K562 (cell line): ENCODE measurements at regions not wholly inside any gene's neighbourhood (a gene's known extent, or its start where the extent isn't known, plus 50 kb on each side); places are given as distances from the start of the nearest gene placed in this dataset.

Source experiments
- ATAC-seq: fragments of 200-7000 bp; cut with Tn5 transposase; 3 replicates; pipeline ENCODE4 v1.9.1; 2020; ENCODE audit warnings: moderate library complexity
- BruUV-seq: library from RNA; stranded (reverse); fragments of 400-500 nt; replicated peaks from 2 replicates; lab custom pipeline; 2021; lab: Mats Ljungman, UMichigan
- CTCF ChIA-PET: fragments of 300-600 bp; formaldehyde crosslinking; extraction: SDS; loops from one replicate; lab custom pipeline; 2021; ENCODE audit warnings: low intra/inter-chr PET ratio; lab: Yijun Ruan, JAX
- POLR2A ChIA-PET: fragments of 300-600, 350-650 bp; sonication (Branson Sonifier 250); formaldehyde crosslinking; extraction: SDS; loops from one replicate; lab custom pipeline; 2021; ENCODE audit warnings: antibody characterized with exemption, inconsistent platforms; lab: Yijun Ruan, JAX
- DNase-seq, 4 experiments: peaks; one replicate each; pipeline versions ENCODE4 v3.0.0 to v3.0.0-alpha.2; 2011 to 2018; ENCODE audit warnings: low spot score in 3 of 4, mixed read lengths in 3 of 4; ENCODE audit errors: extremely low read depth in 1 of 4
- FAIRE-seq: peaks from 2 replicates; lab custom pipeline; 2011; peaks lifted over from hg19 to GRCh38; lab: Jason Lieb, UNC
- H2AFZ ChIP-seq: 2 replicates; pipeline ENCODE4 v1.6.0; 2011; ENCODE audit warnings: low read depth, low read length, control low read depth, inconsistent platforms
- H3K27ac ChIP-seq: fragments of 200-600 bp; 3 replicates; pipeline ENCODE4 v1.8.0; 2011; ENCODE audit warnings: low read depth, mild to moderate bottlenecking, control low read depth, inconsistent platforms, low read length, moderate library complexity, mixed read lengths; ENCODE audit errors: extremely low read depth
- H3K27me3 ChIP-seq, 2 experiments: fragments of 300-600 bp in 1 of 2; 2 replicates in 1 of 2; 3 replicates in 1 of 2; pipeline versions ENCODE4 v1.6.0 to v1.8.0; 2011; ENCODE audit warnings: inconsistent platforms in 2 of 2, low read length in 2 of 2, mild to moderate bottlenecking in 1 of 2, mixed read lengths in 1 of 2, moderate library complexity in 1 of 2; ENCODE audit not compliant: control insufficient read depth in 2 of 2, insufficient read depth in 2 of 2
- H3K36me3 ChIP-seq: fragments of 300-600 bp; 3 replicates; pipeline ENCODE4 v1.8.0; 2011; ENCODE audit warnings: mild to moderate bottlenecking, low read length, inconsistent platforms; ENCODE audit not compliant: control insufficient read depth, insufficient read depth
- H3K4me1 ChIP-seq, 2 experiments: fragments of 200-600 bp in 1 of 2; replicated peaks in 1 of 2; 2 replicates in 1 of 2; 3 replicates in 1 of 2; pipeline versions ENCODE4 v1.5.1 to v1.8.0; 2011; ENCODE audit warnings: inconsistent platforms in 2 of 2, low read length in 2 of 2, mild to moderate bottlenecking in 1 of 2, mixed read lengths in 1 of 2, moderate library complexity in 1 of 2; ENCODE audit not compliant: control insufficient read depth in 2 of 2, insufficient read depth in 2 of 2
- H3K4me2 ChIP-seq: 2 replicates; pipeline ENCODE4 v1.6.1; 2011; ENCODE audit warnings: low read length, control low read depth, inconsistent platforms, mixed read lengths; ENCODE audit not compliant: insufficient read depth
- H3K4me3 ChIP-seq: fragments of 200-600 bp; sonication (generic), shearing (Covaris generic); 2 replicates; pipeline ENCODE4 v1.5.1; 2016; ENCODE audit warnings: control low read depth, inconsistent platforms
- H3K79me2 ChIP-seq: fragments of 200-600 bp; 3 replicates; pipeline ENCODE4 v1.8.0; 2011; ENCODE audit warnings: low read length, inconsistent platforms; ENCODE audit not compliant: control insufficient read depth, insufficient read depth
- H3K9ac ChIP-seq, 2 experiments: 2 replicates each; pipeline versions ENCODE4 v1.6.0 to v1.6.1; 2011; ENCODE audit warnings: low read depth in 2 of 2, low read length in 2 of 2, control low read depth in 1 of 2, inconsistent platforms in 1 of 2, mild to moderate bottlenecking in 1 of 2, mixed read lengths in 1 of 2; ENCODE audit not compliant: insufficient read depth in 1 of 2
- H3K9me1 ChIP-seq: one replicate; pipeline ENCODE4 v1.6.0; 2011; ENCODE audit warnings: inconsistent platforms, mild to moderate bottlenecking, low read length, moderate library complexity; ENCODE audit not compliant: control insufficient read depth, insufficient read depth
- H3K9me3 ChIP-seq: replicated peaks from 2 replicates; pipeline ENCODE4 v1.5.1; 2011; ENCODE audit warnings: low read depth, low read length, inconsistent platforms; ENCODE audit not compliant: control insufficient read depth, insufficient read depth
- H4K20me1 ChIP-seq: replicated peaks from 2 replicates; pipeline ENCODE4 v1.6.1; 2011; ENCODE audit warnings: low read length, inconsistent platforms, mixed read lengths; ENCODE audit not compliant: control insufficient read depth, insufficient read depth
- COPS2 ChIP-seq: fragments of 450-650 bp; conservative IDR thresholded peaks from 2 replicates; pipeline ENCODE4 v1.6.1; 2016; ENCODE audit warnings: mild to moderate bottlenecking, moderate library complexity
- HMGN3 ChIP-seq: IDR thresholded peaks from 2 replicates; pipeline ENCODE4 v1.6.1; 2011; ENCODE audit warnings: borderline replicate concordance, low read depth, mild to moderate bottlenecking, mixed read lengths, low read length; ENCODE audit not compliant: insufficient read length; ENCODE audit errors: extremely low read depth
- HOXB6 ChIP-seq: fragments of 250-450 bp; sonication (Bioruptor Pico); IDR thresholded peaks from 2 replicates; pipeline ENCODE4 v1.5.1; 2022; ENCODE audit warnings: mild to moderate bottlenecking, borderline replicate concordance
- MCM3 ChIP-seq: fragments of 450-650 bp; IDR thresholded peaks from 2 replicates; pipeline ENCODE4 v1.6.1; 2016
- MYC ChIP-seq, 2 experiments: fragments of 250-450 bp in 1 of 2; sonication (Bioruptor Pico) in 1 of 2; IDR thresholded peaks; 2 replicates each; pipeline versions ENCODE4 v1.5.1 to v1.6.1; 2012 to 2021; ENCODE audit warnings: low read depth in 2 of 2, borderline replicate concordance in 1 of 2, improper control_type of control experiment in 1 of 2, low read length in 1 of 2, mild to moderate bottlenecking in 1 of 2, moderate library complexity in 1 of 2
- NFRKB ChIP-seq: fragments of 450-650 bp; IDR thresholded peaks from 2 replicates; pipeline ENCODE4 v1.6.1; 2016; ENCODE audit warnings: low read depth
- PHF8 ChIP-seq: fragments of 200-600 bp; sonication (generic); IDR thresholded peaks from 2 replicates; pipeline ENCODE4 v1.6.1; 2012; ENCODE audit warnings: mixed run types, mild to moderate bottlenecking, inconsistent platforms, low read length, moderate library complexity, borderline replicate concordance
- SNIP1 ChIP-seq: fragments of 450-650 bp; IDR thresholded peaks from 2 replicates; pipeline ENCODE4 v1.7.1; 2017; ENCODE audit warnings: low read depth, mild to moderate bottlenecking
- SPI1 ChIP-seq: IDR thresholded peaks from 2 replicates; pipeline ENCODE4 v1.6.1; 2011; ENCODE audit warnings: low read depth, low read length, control low read depth, borderline replicate concordance
- SRSF3 ChIP-seq: fragments of 200-400 bp; formaldehyde crosslinking; IDR thresholded peaks from 2 replicates; pipeline ENCODE4 v1.6.1; 2016; ENCODE audit warnings: mild to moderate bottlenecking, low read length, moderate library complexity; ENCODE audit not compliant: insufficient read depth
- TCF7L2 ChIP-seq: fragments of 150-350 bp; IDR thresholded peaks from 2 replicates; pipeline ENCODE4 v1.6.1; 2016; ENCODE audit warnings: low read depth, mild to moderate bottlenecking, low read length, moderate library complexity
- TOE1 ChIP-seq, 2 experiments: fragments of 450-650 bp in 1 of 2; sonication (generic) in 1 of 2; formaldehyde crosslinking in 1 of 2; IDR thresholded peaks; 2 replicates each; pipeline versions ENCODE4 v1.7.1 to v1.8.0; 2016 to 2022; ENCODE audit warnings: borderline replicate concordance in 2 of 2, mild to moderate bottlenecking in 2 of 2, antibody characterized with exemption in 1 of 2, inconsistent platforms in 1 of 2, low read depth in 1 of 2, missing genetic modification reagents in 1 of 2, moderate library complexity in 1 of 2
- ZBTB5 ChIP-seq: fragments of 450-650 bp; IDR thresholded peaks from 2 replicates; pipeline ENCODE4 v1.6.1; 2017; ENCODE audit warnings: antibody characterized with exemption
- ZFX ChIP-seq: sonication (generic); formaldehyde crosslinking; IDR thresholded peaks from 2 replicates; pipeline ENCODE4 v1.8.0; 2022; ENCODE audit warnings: mild to moderate bottlenecking, missing genetic modification reagents, moderate library complexity
- ZKSCAN1 ChIP-seq: fragments of 150-350 bp; IDR thresholded peaks from 2 replicates; pipeline ENCODE4 v1.6.1; 2016; ENCODE audit warnings: low read depth, low read length
- ZNF197 ChIP-seq: fragments of 200-800 bp; sonication (Bioruptor generic); IDR thresholded peaks from 2 replicates; pipeline ENCODE4 v1.6.1; 2016; ENCODE audit warnings: low read depth, missing genetic modification characterization, missing compliant biosample characterization
- ZNF282 ChIP-seq: sonication (generic); formaldehyde crosslinking; IDR thresholded peaks from 2 replicates; pipeline ENCODE4 v1.8.1; 2023; ENCODE audit warnings: missing genetic modification reagents
- ZNF551 ChIP-seq: fragments of 250-450 bp; sonication (Bioruptor Pico); IDR thresholded peaks from 2 replicates; pipeline ENCODE4 v1.5.0; 2021; ENCODE audit warnings: mild to moderate bottlenecking, moderate library complexity
- WGBS: fragments of 100-300 bp; shearing (Covaris generic); methylation state at CpG from one replicate; pipeline ENCODE4 v1.1.6; 2016; ENCODE audit warnings: low coverage, mixed read lengths; ENCODE audit not compliant: insufficient coverage; ENCODE audit errors: missing lambda C conversion rate; 5-methylcytosine and 5-hydroxymethylcytosine counted together
- in situ Hi-C: fragments of 300-500 bp; cut with MboI; formaldehyde crosslinking; loops from 4 replicates; pipeline ENCODE4 v1.15.0; 2018; ENCODE audit warnings: inconsistent platforms, mixed read lengths
- intact Hi-C: fragments of 100-400 bp; cut with micrococcal nuclease; formaldehyde crosslinking; loops from 2 replicates; pipeline ENCODE4 v1.14.2; 2022
- TF ChIP-seq, protein P1 (sequence below): fragments of 450-650 bp; formaldehyde crosslinking; conservative IDR thresholded peaks from 2 replicates; pipeline ENCODE4 v1.4.0; 2022; ENCODE audit warnings: mild to moderate bottlenecking, missing genetic modification characterization

GRCh38 chr1:177423090-177423489 is 252.3 kb downstream of the BRINP2 start (continued):
- TF ChIP-seq NFRKB (no peak), SPI1 (no peak), ZBTB5 (no peak), SRSF3 (no peak), MCM3 (no peak), TCF7L2 (no peak), ZKSCAN1 (no peak), ZNF197 (CRISPR knock-in tag) (no peak), HMGN3 (no peak)

DNA sequence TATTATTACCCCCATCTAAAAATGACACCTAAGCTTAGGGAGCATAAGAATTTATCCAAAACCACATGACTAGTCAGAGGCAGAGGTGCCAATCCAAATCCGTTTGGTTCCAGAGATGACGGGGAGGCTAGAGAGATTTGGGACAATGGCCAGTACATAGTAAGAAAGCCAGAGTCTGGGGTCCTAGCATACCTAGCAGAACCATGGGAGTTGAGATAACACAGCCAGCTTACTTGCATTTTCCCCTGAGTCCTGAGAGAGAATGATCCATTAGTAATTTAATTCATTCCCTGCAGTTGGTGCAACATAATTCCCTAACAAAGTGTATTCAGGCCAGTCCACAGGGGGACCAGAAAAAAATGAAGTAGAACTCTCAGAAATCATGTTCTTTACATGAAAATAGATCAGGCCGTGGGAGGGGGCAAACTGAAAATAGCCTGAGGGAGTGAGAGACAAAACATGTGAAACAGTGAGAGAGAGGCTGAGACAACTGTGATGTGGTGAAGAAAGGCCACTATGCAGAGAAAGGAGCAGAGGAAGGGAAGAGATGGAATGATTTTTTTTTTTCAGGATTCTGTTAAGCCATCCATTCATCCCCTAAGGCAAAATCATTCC is 243.3 kb downstream of the BRINP2 start:
- no TSS peak for BruUV-seq
- whole genome bisulfite sequencing = 2% methylated on average over 3 of the region's 3 CpGs
- ChIA-PET CTCF (no interaction called here), POLR2A (no interaction called here)
- no peak overlapping the region for H2AFZ ChIP-seq
- H3K27me3 ChIP-seq = no peaks in the 10 kb centered on the region
- H3K36me3 ChIP-seq = no peaks in the 10 kb centered on the region
- no peaks in the 10 kb centered on the region for H3K79me2 ChIP-seq
- FAIRE-seq = no peak
- no peaks in the 10 kb centered on the region for H3K9me1 ChIP-seq
- no peak for ATAC-seq
- DNase-seq = no peak
- H3K9ac ChIP-seq = no peak overlapping the region
- intact Hi-C loops = no loop called here
- in situ Hi-C loops = no loop called here
- H3K9me3 ChIP-seq = peaks cover 4% of the 10 kb centered on the region
- H4K20me1 ChIP-seq = no peaks in the 10 kb centered on the region
- no peak overlapping the region for H3K4me2 ChIP-seq
- TF ChIP-seq TOE1 (IDR thresholded peaks at IDR 0.05; ENCODE audit: borderline replicate concordance) (no peak), TOE1 (CRISPR knock-in tag; IDR thresholded peaks at IDR 0.05; ENCODE audit: borderline replicate concordance, low read depth) (no peak), COPS2 (no peak), SNIP1 (no peak), MYC (IDR thresholded peaks at IDR 0.05; ENCODE audit: low read depth, low read length) (no peak), MYC (CRISPR knock-in tag; IDR thresholded peaks at IDR 0.05; ENCODE audit: borderline replicate concordance, low read depth) (no peak), ZFX (CRISPR knock-in tag) (no peak), PHF8 (no peak), HOXB6 (CRISPR knock-in tag) (no peak), ZNF551 (CRISPR knock-in tag) (no peak), ZNF282 (CRISPR knock-in tag) (no peak)
- TF ChIP-seq, protein P1, sequence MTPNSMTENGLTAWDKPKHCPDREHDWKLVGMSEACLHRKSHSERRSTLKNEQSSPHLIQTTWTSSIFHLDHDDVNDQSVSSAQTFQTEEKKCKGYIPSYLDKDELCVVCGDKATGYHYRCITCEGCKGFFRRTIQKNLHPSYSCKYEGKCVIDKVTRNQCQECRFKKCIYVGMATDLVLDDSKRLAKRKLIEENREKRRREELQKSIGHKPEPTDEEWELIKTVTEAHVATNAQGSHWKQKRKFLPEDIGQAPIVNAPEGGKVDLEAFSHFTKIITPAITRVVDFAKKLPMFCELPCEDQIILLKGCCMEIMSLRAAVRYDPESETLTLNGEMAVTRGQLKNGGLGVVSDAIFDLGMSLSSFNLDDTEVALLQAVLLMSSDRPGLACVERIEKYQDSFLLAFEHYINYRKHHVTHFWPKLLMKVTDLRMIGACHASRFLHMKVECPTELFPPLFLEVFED = no peak
- H3K27ac ChIP-seq = no peak overlapping the region
- H3K4me3 ChIP-seq = no peak overlapping the region
- no peaks in the 10 kb centered on the region for H3K4me1 ChIP-seq
